ENCODE measurements at regions not wholly inside any gene's neighbourhood (a gene's known extent, or its start where the extent isn't known, plus 50 kb on each side); places are given as distances from the start of the nearest gene placed in this dataset.
"Not testable (repeated sequence)": the region's sequence is repeated elsewhere in the genome, so short reads cannot be mapped to it uniquely, and the experiment has no call there.

DNA sequence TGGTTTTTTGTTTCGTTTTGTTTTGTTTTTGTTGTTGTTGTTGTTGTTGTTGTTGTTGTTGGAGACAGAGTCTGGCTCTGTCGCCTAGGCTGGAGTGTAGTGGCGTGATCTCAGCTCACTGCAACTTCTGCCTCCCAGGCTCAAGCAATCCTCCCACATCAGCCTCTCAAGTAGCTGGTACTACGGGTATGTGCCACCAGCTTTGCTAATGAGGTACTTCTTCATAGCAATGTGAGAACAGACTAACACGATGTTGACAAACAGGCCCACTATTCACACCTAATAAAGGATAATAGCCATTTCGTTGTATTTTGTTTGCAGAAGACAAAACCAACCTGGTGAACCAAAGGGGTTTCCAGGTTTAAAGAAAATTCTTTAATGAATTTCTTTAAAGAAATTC lies 130.9 kb downstream of the DIRAS2 start:
- DNase-seq = no peak

DNA sequence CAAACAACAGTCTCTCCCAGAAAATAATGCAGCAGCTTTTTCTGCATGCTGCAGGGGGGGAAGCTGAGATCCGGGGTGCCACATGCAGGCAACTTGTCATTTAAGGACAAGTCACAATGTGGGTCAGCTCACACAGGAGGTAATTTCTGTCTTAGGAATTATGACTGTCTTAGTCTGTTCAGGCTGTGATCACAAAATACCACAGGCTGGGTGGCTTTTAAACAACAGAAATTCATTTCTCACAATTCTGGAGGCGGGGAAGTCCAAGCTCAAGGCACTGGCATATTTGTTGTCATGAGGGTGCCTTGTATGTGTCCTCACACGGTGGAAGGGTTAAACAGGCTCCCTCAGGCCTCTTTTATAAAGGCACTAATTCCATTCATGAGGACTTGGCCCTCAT lies 127.7 kb downstream of the DIRAS2 start:
- no peak for DNase-seq

DNA sequence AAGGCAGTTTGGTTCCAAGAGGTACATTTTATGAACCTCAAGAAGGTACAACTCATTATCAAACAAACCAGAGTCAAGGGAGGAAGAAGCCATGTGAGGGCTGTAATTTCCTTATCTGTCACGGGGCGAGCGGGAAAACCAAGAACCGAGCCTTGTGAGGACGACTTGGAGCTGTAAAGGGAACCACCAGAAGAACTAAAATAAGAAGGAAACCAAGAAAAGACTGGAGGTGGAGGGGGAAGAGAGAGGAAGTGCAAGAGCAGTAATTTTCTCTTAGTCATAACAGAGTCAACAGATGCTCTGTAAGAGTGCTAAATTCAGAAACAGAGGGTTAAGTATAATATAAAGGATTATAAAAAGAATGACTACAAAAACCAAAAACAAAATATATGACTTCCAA lies 127.1 kb downstream of the DIRAS2 start:
- DNase-seq = no peak

DNA sequence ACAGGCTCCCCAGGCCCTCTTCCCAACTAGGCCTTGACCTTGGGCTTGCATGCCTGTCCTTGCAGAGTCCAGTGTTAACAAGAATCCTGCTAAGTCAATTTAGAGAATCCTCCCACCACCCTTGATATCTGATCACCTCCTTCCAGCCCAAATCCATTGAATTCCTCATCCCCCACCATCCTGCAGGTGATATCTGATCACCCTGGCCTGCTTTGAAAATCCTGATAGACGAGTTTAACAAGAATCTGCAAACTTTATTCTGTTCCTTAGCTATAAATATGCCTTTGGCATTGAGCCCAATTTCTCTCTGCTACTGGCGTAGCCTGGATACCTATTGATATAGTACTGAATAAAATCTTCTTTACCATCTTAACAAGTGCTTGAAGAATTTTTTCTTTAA lies 125.5 kb downstream of the DIRAS2 start:
- DNase-seq = no peak

DNA sequence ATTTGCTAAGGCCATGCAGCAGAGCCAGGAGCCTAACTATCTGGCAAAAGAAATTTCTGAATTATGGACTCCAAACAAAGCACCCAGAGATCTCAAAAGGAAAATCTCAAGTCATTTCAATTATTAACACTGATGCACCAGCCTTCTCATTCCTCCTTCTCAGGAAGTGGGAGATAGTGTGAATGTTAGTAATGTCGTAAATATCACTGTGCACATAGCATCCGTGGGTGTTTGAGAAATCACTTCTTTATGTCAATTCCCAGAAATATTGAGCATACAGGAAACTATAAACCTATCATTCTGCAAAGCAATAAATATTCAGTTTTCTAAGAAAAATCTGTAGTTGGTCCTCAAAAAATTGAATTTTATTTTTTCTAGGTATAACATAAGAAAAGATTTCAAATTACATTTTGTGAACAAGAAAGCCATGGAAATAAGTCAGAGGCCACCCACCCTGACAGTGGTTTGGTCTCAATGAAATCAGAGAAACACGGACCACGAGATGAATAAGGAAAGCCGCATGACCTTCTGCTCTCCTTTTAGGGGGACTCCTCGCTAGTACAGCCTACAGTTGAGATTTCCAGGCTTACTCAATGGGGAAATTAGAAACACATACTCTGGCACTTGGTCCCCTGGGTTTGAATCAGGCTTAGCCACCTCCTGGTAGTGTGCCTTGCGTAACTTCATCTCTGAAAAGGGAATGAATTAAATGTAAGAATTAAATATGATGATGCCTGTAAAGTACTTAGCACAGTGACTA lies 120.6 kb downstream of the DIRAS2 start:
- no peak for DNase-seq

DNA sequence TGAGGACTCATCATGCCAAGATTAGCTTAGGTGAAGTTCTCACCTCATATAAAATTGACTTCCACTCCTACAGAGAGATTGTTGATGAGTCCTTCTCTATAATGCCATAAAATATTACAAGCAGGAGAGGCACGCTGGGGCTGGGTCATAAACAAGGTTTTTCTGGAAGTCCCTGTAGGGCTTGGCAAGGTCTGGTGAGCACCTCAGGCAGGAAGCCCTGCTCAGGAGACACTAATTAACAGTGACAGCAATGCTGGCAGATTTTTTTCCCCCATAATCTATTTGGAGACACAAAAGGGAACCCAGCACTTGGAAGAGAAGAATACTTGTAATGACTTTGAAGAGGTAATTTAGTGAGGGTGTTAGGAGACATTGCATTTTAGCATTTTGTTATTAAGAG lies 118.7 kb downstream of the DIRAS2 start:
- no peak for DNase-seq

DNA sequence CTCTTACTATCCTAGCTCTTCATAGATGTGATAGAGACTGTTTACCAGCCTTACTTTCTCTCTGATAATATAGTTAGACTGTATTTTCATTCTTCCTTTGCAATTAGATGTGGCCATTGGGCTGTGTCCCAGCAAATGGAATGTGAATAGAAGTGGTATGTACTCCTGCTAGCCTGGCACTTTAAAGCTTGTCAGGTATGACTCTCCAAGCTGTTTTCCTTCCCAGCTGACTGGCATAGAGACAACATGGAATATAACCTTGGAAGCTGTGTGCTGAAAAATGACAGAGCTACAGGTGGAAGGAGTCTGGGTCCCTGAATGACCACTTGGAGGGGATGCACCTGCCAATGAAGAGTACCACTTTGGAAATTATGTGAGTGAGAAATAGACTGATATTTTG lies 116.2 kb downstream of the DIRAS2 start:
- DNase-seq = no peak

DNA sequence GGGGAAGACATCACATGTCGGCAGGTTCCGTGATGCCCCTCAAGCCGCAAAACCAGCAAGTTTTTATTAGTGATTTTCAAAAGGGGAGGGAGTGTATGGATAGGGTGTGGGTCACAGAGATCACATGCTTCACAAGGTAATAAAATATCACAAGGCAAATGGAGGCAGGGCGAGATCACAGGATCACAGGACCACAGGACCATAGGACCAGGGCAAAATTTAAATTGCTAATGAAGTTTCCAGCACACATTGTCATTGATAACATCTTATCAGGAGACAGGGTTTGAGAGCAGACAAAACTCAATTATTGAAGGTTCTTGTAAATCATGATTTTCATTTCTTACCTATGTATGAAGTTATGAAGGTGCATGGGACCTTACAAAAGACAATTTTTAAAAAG lies 106.5 kb downstream of the DIRAS2 start:
- not testable (repeated sequence) for DNase-seq

DNA sequence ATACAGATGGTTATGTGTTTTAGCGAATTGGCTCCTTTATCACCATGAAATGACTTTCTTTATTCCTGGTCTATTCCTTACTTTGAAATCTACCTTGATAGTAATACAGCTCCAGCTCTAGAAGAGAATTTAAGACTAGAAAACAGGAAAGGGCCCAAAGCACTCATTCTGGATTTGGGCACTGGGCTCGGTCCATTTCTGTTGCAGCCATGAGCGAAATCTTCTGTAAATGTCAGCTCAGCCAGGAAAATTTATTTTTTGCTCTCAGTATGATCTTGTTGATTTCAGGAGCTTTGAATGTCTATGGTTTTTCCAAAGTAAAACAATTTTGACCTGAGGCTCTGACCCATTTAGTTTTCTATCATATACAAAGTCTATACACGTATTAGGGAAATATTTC lies 104.1 kb downstream of the DIRAS2 start:
- no peak for DNase-seq

DNA sequence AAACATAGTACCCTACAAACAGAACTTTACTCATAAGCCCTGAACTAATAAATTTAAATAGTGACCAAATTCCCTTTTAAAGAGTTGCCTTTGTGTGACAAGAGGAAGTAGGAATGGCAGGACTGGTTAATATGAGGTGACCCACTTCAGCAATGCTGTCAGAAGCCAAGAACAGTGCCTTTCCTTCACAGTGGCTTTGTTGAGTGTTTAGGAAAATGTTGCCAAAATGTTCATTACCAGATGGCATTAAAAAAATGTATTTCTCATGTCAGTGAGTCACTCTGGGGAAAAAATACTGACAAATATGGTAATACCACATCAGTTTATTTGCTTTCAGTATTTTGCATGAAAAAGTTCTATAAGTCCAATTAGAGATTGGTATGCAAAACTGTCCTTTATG lies 103.3 kb downstream of the DIRAS2 start:
- DNase-seq = no peak

DNA sequence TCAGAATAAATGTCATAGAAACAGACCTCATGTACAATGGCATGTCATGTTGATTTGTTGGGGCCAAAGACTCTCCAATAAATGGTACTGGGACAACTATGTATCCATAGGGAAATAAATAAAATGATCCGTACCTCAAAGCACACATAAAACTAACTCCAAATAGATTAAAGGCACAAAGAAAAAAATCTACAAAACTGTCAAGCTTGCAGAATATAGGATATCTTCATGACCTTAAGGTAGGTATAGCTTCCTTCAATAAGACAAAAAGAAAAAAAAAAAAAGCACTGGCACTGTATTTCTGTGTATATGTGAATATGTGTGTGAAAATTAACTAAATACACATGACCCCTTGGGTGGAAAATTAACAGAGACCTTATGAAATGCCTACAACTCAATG lies 101.9 kb downstream of the DIRAS2 start:
- DNase-seq = no peak

DNA sequence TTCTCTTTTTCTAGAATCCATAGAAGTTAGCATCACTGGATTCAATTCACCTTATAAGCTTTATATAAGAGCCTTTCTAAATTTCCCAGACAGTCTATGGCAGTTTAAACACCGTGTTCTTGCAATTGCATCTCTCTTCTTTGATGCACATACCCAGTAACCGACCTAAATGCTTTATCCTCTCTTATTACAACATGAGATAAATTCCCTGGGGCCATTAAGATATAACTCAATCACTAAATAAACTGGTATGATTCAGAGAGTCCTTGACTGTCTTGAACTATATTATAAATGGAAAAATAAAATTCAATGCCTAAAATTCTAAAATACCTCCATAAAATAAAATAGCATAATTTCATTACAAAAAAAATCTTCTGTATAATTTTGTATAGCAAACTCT lies 98.1 kb downstream of the DIRAS2 start:
- no peak for DNase-seq

DNA sequence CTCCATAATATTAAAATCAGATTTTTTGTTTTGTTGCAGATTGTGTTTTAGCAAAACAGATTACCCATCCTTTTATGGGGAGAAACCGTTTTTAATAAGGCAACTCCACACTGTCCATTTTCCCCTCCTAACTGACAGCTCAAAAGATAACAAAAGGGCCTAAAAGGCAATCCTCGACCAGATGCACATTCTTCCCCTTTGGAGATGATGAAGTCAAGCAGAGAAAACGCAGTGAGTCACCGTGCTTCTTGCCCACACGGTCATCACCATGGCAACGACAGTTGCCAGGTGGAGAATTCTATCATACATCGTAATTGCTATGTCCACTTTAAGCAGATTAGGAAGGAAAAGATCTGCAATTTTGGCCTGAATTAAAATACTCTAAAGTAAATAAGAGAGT lies 96.4 kb downstream of the DIRAS2 start:
- DNase-seq = no peak

DNA sequence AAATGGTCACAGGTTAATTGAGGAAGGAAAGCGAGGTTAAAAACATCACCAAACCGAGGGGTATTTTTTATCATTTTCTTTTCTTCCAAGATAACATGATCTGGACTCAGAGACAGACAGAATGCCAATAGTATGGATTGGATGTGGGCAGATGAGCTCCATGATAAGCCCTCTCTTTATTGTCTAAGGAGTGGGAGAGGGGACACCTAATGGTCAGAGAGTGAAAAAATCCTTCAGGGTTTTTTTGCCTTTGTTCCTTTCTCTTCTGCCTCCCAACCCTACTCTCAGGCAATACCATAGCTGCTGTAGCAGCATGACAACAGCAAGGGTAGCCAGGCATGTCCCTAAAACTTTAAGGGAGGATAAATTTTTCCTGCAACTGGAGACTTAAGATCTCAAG lies 94.7 kb downstream of the DIRAS2 start:
- DNase-seq = no peak

DNA sequence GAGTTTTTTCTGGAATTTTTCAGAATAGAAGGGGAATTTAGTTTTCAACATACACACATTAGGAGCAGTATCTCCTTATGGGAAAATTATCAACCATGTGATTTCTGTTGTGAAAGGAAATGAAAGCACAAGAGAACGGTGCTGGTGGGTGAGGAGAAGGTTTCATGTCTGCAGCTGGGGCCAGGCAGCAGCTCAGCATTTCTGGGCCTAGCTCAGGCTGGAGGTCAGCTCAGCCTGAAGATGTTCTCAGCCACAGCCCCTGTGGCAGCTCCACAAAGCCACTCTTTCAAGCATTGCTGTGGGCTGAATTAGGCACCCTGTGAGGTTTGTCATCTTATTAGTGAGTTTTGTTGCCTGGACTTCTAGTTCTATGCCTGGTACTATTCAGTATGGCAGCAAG lies 90.3 kb downstream of the DIRAS2 start:
- DNase-seq = no peak

DNA sequence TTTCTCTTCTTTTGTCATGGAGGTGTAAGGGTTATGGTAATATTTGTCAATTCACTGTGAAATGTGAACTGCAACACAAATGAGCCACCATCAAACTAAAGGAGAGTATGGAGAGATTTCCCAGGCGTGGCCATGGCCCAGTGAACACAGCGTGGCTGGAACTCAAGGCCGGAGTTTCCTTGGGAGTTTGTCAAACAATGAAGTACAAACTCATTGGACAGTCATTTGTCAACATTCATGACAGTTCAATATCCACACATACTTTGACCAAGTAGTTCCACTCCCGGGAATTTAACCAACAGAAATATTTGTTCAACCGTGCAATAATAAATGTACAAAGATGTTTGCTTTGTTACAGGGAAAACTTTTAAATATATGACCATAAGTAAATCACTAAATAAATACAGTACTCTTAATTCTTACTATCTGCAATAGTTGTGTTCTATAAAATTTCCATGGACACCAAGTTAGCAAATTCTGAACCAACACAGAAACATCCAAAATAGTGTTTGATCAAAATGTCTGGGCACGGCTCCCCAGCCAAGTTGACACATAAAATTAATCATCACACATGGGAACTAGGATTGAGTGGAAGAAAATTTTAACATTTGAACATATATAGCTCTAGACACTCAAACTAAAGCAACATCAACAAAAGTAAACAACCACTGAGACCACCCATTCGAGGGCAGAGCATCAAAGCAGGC lies 87.1 kb downstream of the DIRAS2 start:
- no peak for DNase-seq

DNA sequence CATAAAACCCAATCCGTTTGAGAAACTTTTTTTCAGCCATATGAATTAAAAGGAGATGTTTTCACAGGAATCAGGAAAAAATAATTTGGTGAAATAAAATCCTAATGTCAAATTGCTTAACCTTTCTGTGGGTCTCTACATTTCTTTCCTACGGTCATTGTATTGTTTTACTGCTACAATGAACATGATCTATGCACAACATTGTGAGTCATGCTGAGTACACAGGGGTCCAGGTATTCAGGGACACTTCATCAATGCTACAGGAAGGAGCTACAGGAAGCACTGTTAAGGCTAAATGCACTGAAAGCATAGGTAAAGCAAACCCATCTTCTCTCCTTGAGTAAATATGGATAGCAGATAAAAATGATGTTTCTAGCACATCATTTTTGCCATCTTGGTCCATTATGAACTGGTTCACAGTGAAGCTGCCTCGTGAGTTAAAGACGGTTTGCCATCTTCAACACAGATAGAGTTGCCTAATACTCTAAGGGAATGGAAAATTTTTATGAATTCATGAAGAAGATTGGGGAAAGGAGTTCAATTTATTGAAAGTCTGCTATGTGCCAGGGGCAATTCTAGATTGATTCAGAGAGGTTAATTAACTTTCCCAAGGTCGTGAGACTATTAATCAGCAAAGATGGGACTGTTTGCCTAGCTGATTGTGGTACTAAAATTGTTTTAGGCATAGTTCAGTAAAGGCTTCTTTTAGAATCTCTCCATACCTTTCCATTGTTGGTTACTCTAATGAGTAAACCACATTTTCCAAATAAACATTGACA lies 85.5 kb downstream of the DIRAS2 start:
- DNase-seq = no peak

DNA sequence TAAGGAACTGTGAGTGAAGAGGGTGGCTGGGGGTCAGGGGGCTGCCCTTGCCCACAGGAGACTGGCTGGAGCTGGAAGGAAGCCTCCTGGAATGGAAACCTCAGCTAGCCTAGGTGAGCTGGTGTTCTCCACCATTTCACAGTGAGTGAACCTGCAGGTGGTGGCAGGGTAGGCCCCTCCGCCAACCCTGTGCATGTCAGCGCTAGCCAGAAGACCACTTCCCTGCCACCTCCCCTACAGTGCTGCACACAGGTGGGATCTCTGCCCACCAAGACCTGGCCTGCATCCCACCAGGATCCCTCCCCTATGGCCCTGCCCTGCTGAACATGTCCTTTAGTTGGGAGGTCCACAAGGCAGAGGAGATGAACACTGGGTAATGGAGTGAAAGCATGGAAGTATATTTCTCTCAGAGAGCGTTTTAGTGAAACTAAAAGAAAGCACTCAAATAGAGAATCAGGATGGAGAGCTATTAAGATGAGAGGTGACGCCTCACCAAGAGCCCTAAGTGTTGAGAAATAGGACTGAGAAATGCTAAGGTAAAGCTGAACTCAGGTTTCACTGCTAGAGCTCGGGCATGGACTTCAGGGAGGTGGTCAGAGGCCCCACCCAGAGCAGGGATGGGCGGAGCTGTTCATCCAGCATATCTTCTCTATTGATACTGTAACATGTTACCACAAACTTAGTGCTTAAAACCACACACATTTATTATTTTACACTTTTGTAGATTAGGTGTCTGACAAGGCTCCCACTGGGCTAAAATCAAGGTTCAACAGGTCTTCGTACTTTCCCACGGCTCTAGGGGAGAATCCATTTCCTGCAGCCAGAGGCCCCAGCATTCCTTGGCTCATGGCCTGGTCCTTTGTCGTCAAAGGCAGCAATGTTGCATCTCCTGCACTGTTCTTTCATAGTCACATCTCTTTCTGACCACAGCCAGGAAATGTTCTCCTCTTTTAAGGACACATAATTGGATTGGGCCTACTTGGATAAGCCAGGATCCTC lies 83.2 kb downstream of the DIRAS2 start:
- no peak for DNase-seq
